Gastrocnemius medialis (tissue), 4 donors: ENCODE measurements at regions not wholly inside any gene's neighbourhood (a gene's known extent, or its start where the extent isn't known, plus 50 kb on each side); places are given as distances from the start of the nearest gene placed in this dataset.
A peak's percentile ranks its signal among the peaks of the same experiment; 100 is the strongest.

Source experiments
- ATAC-seq, 2 donors: fragments of 150-250 bp; one replicate each; pipeline ENCODE4 v1.9.1; 2016
- DNase-seq, 2 donors: peaks; one replicate each; pipeline ENCODE4 v3.0.0-alpha.2; 2019
- H3K27ac ChIP-seq, 4 donors: fragments of 200-600 bp; sonication (generic); 1 replicate in 1 of 4; 2 replicates in 3 of 4; pipeline ENCODE4 v1.5.1; 2016 to 2018; ENCODE audit warnings: mild to moderate bottlenecking in 2 of 4, moderate library complexity in 1 of 4
- H3K27me3 ChIP-seq, 3 donors: fragments of 200-600 bp; sonication (generic) in 2 of 3; 1 replicate in 1 of 3; 2 replicates in 2 of 3; pipeline versions ENCODE4 v1.5.1 to v1.6.0; 2016 to 2019; ENCODE audit warnings: mild to moderate bottlenecking in 1 of 3, moderate library complexity in 1 of 3
- H3K36me3 ChIP-seq, 2 donors: fragments of 200-600 bp; sonication (generic) in 1 of 2; one replicate each; pipeline ENCODE4 v1.5.1; 2017 to 2018
- H3K4me1 ChIP-seq, 2 donors: fragments of 200-600 bp; sonication (generic) in 1 of 2; one replicate each; pipeline ENCODE4 v1.5.1; 2016 to 2017; ENCODE audit warnings: mild to moderate bottlenecking in 2 of 2
- H3K4me3 ChIP-seq, 4 donors: fragments of 200-600 bp; sonication (generic) in 3 of 4; 1 replicate in 1 of 4; 2 replicates in 3 of 4; pipeline ENCODE4 v1.5.1; 2016 to 2019; ENCODE audit warnings: mild to moderate bottlenecking in 2 of 4
- H3K9me3 ChIP-seq, 3 donors: fragments of 200-600 bp; sonication (generic) in 2 of 3; 1 replicate in 1 of 3; 2 replicates in 2 of 3; pipeline ENCODE4 v1.5.1; 2016 to 2019
- POLR2A ChIP-seq, 2 donors: fragments of 450-650 bp; IDR thresholded peaks; one replicate each; pipeline ENCODE4 v1.6.1; 2017; ENCODE audit warnings: antibody characterized with exemption in 2 of 2, mild to moderate bottlenecking in 2 of 2, moderate library complexity in 2 of 2
- in situ Hi-C, 4 donors: fragments of 200-750 bp; cut with MboI; loops; one replicate each; pipeline versions ENCODE4 v1.15.0 to v1.8.0; 2017; ENCODE audit warnings: low sequenced_read_pairs in 4 of 4
- intact Hi-C: fragments of 100-400 bp; cut with DNase I; formaldehyde crosslinking; loops from one replicate; pipeline ENCODE4 v1.15.1; 2023; ENCODE audit warnings: low total_unique reads
- TF ChIP-seq, protein P1 (sequence below), 5 experiments: fragments of 450-650 bp in 3 of 5; fragments of 200-600 bp in 2 of 5; sonication (generic) in 2 of 5; IDR thresholded peaks in 4 of 5; conservative IDR thresholded peaks in 1 of 5; 1 replicate in 4 of 5; 2 replicates in 1 of 5; pipeline ENCODE4 v1.5.1; 2016 to 2019; ENCODE audit warnings: antibody characterized with exemption in 5 of 5, mild to moderate bottlenecking in 3 of 5, moderate library complexity in 3 of 5

DNA sequence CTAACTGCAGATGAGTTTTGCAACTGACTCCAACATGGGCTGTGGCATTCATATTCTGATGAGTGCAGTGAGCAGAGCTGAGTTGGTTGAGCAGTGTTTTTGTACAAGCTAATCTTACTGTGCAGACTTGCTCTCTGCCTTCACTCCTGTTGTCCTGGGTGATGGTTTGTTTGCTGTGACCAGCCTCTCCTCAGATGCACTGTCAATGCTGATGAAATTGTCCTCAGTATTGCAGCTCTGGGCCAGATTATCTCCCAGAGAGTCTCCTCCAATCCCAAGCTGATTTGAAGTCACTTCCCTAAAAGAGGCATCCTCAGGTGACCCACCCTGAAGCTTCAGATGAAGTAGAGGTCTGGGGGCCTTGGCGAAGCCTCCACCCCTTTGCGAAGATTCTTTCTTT lies 581.8 kb downstream of the ACTL7B start:
- H3K27ac ChIP-seq: no peak overlapping the region
- in situ Hi-C loops: loop anchor here (5.0 to 25.0 kb wide), 4 partner anchors 797 to 812 kb away; no protein-coding TSS in a partner anchor
- intact Hi-C loops: loop anchor here (5.0 kb wide), 2 partner anchors 293 to 807 kb away; no protein-coding TSS in a partner anchor
- no peaks in the 10 kb centered on the region for H3K27me3 ChIP-seq
- H3K4me1 ChIP-seq: peaks cover 9 to 13% of the 10 kb centered on the region in 2 donors
- no peak for TF ChIP-seq POLR2A (IDR thresholded peaks at IDR 0.05)
- TF ChIP-seq, protein P1, sequence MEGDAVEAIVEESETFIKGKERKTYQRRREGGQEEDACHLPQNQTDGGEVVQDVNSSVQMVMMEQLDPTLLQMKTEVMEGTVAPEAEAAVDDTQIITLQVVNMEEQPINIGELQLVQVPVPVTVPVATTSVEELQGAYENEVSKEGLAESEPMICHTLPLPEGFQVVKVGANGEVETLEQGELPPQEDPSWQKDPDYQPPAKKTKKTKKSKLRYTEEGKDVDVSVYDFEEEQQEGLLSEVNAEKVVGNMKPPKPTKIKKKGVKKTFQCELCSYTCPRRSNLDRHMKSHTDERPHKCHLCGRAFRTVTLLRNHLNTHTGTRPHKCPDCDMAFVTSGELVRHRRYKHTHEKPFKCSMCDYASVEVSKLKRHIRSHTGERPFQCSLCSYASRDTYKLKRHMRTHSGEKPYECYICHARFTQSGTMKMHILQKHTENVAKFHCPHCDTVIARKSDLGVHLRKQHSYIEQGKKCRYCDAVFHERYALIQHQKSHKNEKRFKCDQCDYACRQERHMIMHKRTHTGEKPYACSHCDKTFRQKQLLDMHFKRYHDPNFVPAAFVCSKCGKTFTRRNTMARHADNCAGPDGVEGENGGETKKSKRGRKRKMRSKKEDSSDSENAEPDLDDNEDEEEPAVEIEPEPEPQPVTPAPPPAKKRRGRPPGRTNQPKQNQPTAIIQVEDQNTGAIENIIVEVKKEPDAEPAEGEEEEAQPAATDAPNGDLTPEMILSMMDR (IDR thresholded peaks at IDR 0.05 in 4 of 5, conservative IDR thresholded peaks at IDR 0.05 in 1 of 5): no peak
- H3K36me3 ChIP-seq: no peaks in the 10 kb centered on the region
- ATAC-seq: no peak
- H3K4me3 ChIP-seq: no peak overlapping the region
- H3K9me3 ChIP-seq: no peaks in the 10 kb centered on the region
- no peak for DNase-seq

DNA sequence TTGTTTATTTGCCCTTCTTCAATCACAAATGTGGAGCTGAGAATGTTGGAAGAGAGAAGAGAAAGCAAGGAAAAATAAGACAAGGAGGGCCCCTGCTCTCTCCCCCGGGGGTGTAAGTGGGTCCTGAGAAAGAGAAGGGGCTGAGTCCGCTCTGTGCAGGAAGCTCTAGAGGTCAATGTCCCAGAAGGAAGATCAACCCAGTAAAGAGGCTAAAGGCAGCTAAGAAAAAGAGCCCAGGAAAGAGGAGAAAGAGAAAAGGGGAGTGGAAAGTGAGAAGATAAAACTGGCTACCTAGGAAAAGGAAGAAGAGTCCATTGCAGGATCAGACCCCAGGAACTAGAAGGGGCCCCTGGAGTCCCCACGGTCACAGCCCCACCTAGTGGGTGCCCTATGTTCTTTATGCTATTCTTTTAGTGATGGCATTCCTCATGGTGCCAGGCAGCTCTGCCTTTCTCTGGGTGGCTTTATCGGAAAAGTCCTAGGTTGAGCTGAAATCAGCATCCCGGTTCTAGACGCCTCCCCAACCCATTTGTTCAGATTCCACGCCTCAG lies 583.4 kb downstream of the ACTL7B start:
- in situ Hi-C loops (loop anchor here (5.0 to 25.0 kb wide), 4 partner anchors 795 to 810 kb away; no protein-coding TSS in a partner anchor), intact Hi-C loops (loop anchor here (5.0 kb wide), 2 partner anchors 295 to 805 kb away; no protein-coding TSS in a partner anchor)
- H3K4me1 ChIP-seq: peaks cover 9 to 13% of the 10 kb centered on the region in 2 donors
- peak overlapping the region; percentile 2 to 33 (median 26) for H3K4me3 ChIP-seq
- TF ChIP-seq, protein P1 (IDR thresholded peaks at IDR 0.05 in 4 of 5, conservative IDR thresholded peaks at IDR 0.05 in 1 of 5): peak; percentile 32 to 71 (median 57)
- no peak for TF ChIP-seq POLR2A (IDR thresholded peaks at IDR 0.05)
- ATAC-seq: peak; percentile 59 to 87
- peak overlapping the region; percentile 41 to 65 (median 50) for H3K27ac ChIP-seq
- H3K27me3 ChIP-seq: no peaks in the 10 kb centered on the region
- peak; percentile 6 to 50 for DNase-seq
- no peaks in the 10 kb centered on the region for H3K9me3 ChIP-seq
- no peaks in the 10 kb centered on the region for H3K36me3 ChIP-seq

DNA sequence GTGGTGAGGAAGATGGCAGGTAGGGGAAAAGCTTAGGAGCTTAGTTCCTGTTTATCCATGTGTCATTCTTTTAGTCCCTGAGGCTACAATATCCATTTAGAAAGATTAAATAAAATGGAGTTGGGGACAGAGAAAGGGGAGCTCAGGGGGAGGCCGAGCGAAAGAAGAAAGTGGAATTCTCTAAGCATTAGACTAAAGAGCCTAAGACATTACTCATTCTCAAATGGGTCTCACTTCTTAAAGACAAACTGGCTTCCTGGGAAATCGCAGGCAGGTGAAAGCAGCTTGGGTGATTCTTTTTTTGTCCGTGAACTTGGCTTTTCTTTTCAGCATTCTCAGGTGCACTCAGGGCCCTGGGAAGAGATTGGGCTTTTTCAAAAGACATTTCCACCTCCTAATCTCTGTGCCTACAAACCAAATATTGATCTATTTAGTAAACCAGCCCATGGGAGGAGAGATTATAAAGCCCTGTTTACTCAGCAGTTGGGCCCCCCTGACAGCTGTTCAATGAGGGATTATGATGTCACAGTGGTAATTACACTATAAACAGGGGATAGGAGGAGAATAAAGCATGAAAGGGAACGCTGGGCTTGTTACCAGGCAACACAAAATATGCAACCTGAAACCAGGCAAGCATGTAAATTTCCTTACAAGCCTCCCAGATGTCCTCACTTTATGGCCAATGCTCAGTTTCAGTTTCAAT lies 584.0 kb downstream of the ACTL7B start:
- intact Hi-C loops (loop anchor here (2.0 to 5.0 kb wide), 3 partner anchors 296 to 804 kb away; no protein-coding TSS in a partner anchor), in situ Hi-C loops (loop anchor here (5.0 to 25.0 kb wide), 4 partner anchors 794 to 809 kb away; no protein-coding TSS in a partner anchor)
- H3K9me3 ChIP-seq: no peaks in the 10 kb centered on the region
- no peaks in the 10 kb centered on the region for H3K27me3 ChIP-seq
- TF ChIP-seq POLR2A (IDR thresholded peaks at IDR 0.05): no peak
- TF ChIP-seq, protein P1 (IDR thresholded peaks at IDR 0.05 in 4 of 5, conservative IDR thresholded peaks at IDR 0.05 in 1 of 5): no peak
- peak overlapping the region; percentile 41 to 65 (median 50) for H3K27ac ChIP-seq
- H3K4me3 ChIP-seq: peak overlapping the region; percentile 2 to 33 (median 26)
- ATAC-seq: peak; percentile 20 to 69
- peaks cover 9 to 13% of the 10 kb centered on the region in 2 donors for H3K4me1 ChIP-seq
- DNase-seq: no peak
- no peaks in the 10 kb centered on the region for H3K36me3 ChIP-seq

DNA sequence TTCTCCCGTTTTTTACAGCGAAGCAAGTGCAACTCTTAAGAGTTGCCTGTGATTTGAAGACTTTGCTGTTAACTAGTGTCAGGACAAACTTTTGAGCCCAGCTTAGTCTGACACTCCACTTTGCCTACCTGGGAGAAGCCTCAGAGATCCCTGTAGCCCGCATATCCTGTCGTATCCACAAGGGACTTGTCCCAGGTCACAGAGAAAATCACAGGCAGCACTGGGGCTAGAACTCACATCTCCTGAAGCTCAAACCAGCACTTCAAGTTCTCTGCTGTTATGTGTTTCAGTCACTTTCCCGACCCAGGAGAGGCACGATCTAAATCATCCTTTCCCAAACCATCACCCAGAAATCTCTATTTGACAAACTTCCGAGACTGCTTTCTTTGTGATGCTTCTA lies 584.5 kb downstream of the ACTL7B start:
- no peaks in the 10 kb centered on the region for H3K27me3 ChIP-seq
- H3K36me3 ChIP-seq: no peaks in the 10 kb centered on the region
- intact Hi-C loops: loop anchor here (2.0 to 5.0 kb wide), 3 partner anchors 296 to 804 kb away; no protein-coding TSS in a partner anchor
- TF ChIP-seq, protein P1 (IDR thresholded peaks at IDR 0.05 in 4 of 5, conservative IDR thresholded peaks at IDR 0.05 in 1 of 5): no peak
- no peak for ATAC-seq
- no peak for DNase-seq
- no peak overlapping the region for H3K4me3 ChIP-seq
- H3K4me1 ChIP-seq: peaks cover 9 to 13% of the 10 kb centered on the region in 2 donors
- in situ Hi-C loops: loop anchor here (5.0 to 25.0 kb wide), 4 partner anchors 794 to 809 kb away; no protein-coding TSS in a partner anchor
- no peak overlapping the region for H3K27ac ChIP-seq
- no peaks in the 10 kb centered on the region for H3K9me3 ChIP-seq
